ENCODE measurements at regions not wholly inside any gene's neighbourhood (a gene's known extent, or its start where the extent isn't known, plus 50 kb on each side); places are given as distances from the start of the nearest gene placed in this dataset.

- no peaks in the 10 kb centered on the region for H3K9me3 ChIP-seq (ENCODE audit: control extremely low read depth in 1 of 3, control insufficient read depth in 2 of 3, insufficient read depth in 1 of 3, low read length in 2 of 3)
- no peak overlapping the region for H3K27ac ChIP-seq (ENCODE audit: low read length in 2 of 2)
- Mint-ChIP-seq H3K4me1 (no peaks in the 10 kb centered on the region), H3K9me3 (ENCODE audit: insufficient read depth) (no peaks in the 10 kb centered on the region), H3K27ac (no peak overlapping the region), H3K27me3 (no peaks in the 10 kb centered on the region), H3K4me3 (no peak overlapping the region)
- H3K36me3 ChIP-seq (replicated peaks in 1 of 2; ENCODE audit: control extremely low read depth in 1 of 2, control insufficient read depth in 1 of 2, extremely low read depth in 1 of 2, insufficient read depth in 2 of 2, low read length in 1 of 2): no peaks in the 10 kb centered on the region
- intact Hi-C loops (cut with micrococcal nuclease): no loop called here
- no peaks in the 10 kb centered on the region for H3K4me1 ChIP-seq (ENCODE audit: control insufficient read depth in 2 of 2, insufficient read depth in 2 of 2, low read length in 2 of 2)
- H3K9ac ChIP-seq (ENCODE audit: low read length): no peak overlapping the region
- DNase-seq: no peak
- H4K20me1 ChIP-seq (ENCODE audit: control insufficient read depth, insufficient read depth, low read length, poor library complexity, severe bottlenecking): no peaks in the 10 kb centered on the region
- ATAC-seq (ENCODE audit: low read depth): no peak
- ChIA-PET POLR2A (no interaction called here), CTCF (no interaction called here)
- H2AFZ ChIP-seq (ENCODE audit: insufficient read depth, low read depth, low read length, poor library complexity, severe bottlenecking): no peak overlapping the region
- no peaks in the 10 kb centered on the region for H3K79me2 ChIP-seq (ENCODE audit: control insufficient read depth, insufficient read depth, low read length)
- H3K27me3 ChIP-seq (replicated peaks in 1 of 4; ENCODE audit: control extremely low read depth in 1 of 4, control insufficient read depth in 3 of 4, insufficient read depth in 4 of 4, low read length in 3 of 4): no peaks in the 10 kb centered on the region
- H3K4me2 ChIP-seq (replicated peaks; ENCODE audit: low read depth, low read length, poor library complexity, severe bottlenecking): no peak overlapping the region
- no peak for TF ChIP-seq CTCF (IDR thresholded peaks at IDR 0.05)
- TF ChIP-seq EZH2 (IDR thresholded peaks at IDR 0.05; ENCODE audit: borderline replicate concordance, insufficient read depth, low read depth, low read length, poor library complexity, severe bottlenecking): no peak
- H3K4me3 ChIP-seq (ENCODE audit: control extremely low read depth in 1 of 5, extremely low read depth in 1 of 5, insufficient read depth in 1 of 5, low read depth in 2 of 5, low read length in 4 of 5): no peak overlapping the region
- no CpG with 5 or more reads among the region's 2 CpGs for WGBS (ENCODE audit: insufficient coverage)
Measured at GRCh38 chr2:14114275-14114674, 518.2 kb upstream of the LRATD1 start.

- Mint-ChIP-seq H3K9me3 (ENCODE audit: insufficient read depth) (no peaks in the 10 kb centered on the region), H3K27ac (no peak overlapping the region), H3K27me3 (no peaks in the 10 kb centered on the region), H3K4me3 (no peak overlapping the region), H3K4me1 (no peaks in the 10 kb centered on the region)
- Histone ChIP-seq H3K9ac (ENCODE audit: low read length) (no peak overlapping the region), H3K4me3 (ENCODE audit: control extremely low read depth in 1 of 5, extremely low read depth in 1 of 5, insufficient read depth in 1 of 5, low read depth in 2 of 5, low read length in 4 of 5) (no peak overlapping the region), H3K79me2 (ENCODE audit: control insufficient read depth, insufficient read depth, low read length) (no peaks in the 10 kb centered on the region), H3K27me3 (replicated peaks in 1 of 4; ENCODE audit: control extremely low read depth in 1 of 4, control insufficient read depth in 3 of 4, insufficient read depth in 4 of 4, low read length in 3 of 4) (no peaks in the 10 kb centered on the region), H4K20me1 (ENCODE audit: control insufficient read depth, insufficient read depth, low read length, poor library complexity, severe bottlenecking) (no peaks in the 10 kb centered on the region), H3K27ac (ENCODE audit: low read length in 2 of 2) (no peak overlapping the region), H3K4me1 (ENCODE audit: control insufficient read depth in 2 of 2, insufficient read depth in 2 of 2, low read length in 2 of 2) (no peaks in the 10 kb centered on the region), H3K36me3 (replicated peaks in 1 of 2; ENCODE audit: control extremely low read depth in 1 of 2, control insufficient read depth in 1 of 2, extremely low read depth in 1 of 2, insufficient read depth in 2 of 2, low read length in 1 of 2) (no peaks in the 10 kb centered on the region), H3K9me3 (ENCODE audit: control extremely low read depth in 1 of 3, control insufficient read depth in 2 of 3, insufficient read depth in 1 of 3, low read length in 2 of 3) (no peaks in the 10 kb centered on the region), H2AFZ (ENCODE audit: insufficient read depth, low read depth, low read length, poor library complexity, severe bottlenecking) (no peak overlapping the region), H3K4me2 (replicated peaks; ENCODE audit: low read depth, low read length, poor library complexity, severe bottlenecking) (no peak overlapping the region)
- no peak for ATAC-seq (ENCODE audit: low read depth)
- CTCF ChIA-PET: no interaction called here
- no CpG with 5 or more reads among the region's 3 CpGs for WGBS (ENCODE audit: insufficient coverage)
- no peak for DNase-seq
- intact Hi-C loops (cut with micrococcal nuclease): no loop called here
- POLR2A ChIA-PET: no interaction called here
- TF ChIP-seq EZH2 (IDR thresholded peaks at IDR 0.05; ENCODE audit: borderline replicate concordance, insufficient read depth, low read depth, low read length, poor library complexity, severe bottlenecking): no peak
- TF ChIP-seq CTCF (IDR thresholded peaks at IDR 0.05): no peak
Measured at GRCh38 chr2:14120376-14120775, 512.1 kb upstream of the LRATD1 start.

Data from B cell (primary cell).